ENCODE measurements at regions not wholly inside any gene's neighbourhood (a gene's known extent, or its start where the extent isn't known, plus 50 kb on each side); places are given as distances from the start of the nearest gene placed in this dataset.

DNA sequence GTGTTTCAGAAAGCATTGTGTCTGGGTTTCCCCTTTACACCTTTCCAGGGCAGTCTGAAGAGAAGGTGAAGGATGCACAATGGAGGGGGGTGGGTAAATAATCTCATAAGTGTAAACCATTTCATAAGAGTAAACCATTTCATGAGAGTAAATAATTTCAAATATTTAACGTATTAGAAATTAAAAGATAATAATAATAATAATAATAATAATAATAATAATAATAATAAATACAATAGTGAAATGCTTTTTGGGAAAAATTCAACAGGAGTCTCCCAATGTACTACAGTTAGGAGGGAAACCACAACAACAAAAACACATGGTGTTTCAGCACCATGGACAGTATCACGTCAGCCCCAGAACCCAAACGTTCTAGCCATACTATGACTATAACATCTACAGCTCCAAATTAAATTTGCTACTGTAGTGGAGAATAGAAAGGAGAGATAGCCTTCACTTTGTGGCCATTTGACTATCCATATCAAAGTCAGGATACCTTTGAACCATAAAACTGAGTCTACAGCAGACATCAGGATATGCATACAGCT is 691.8 kb downstream of the BCL11B start:
- BruUV-seq (replicated peaks) = no TSS peak

More for the DNA sequence above, 691.8 kb downstream of the BCL11B start:
- no peak for ATAC-seq (ENCODE audit: low read depth)
- ChIA-PET POLR2A (ENCODE audit: unreplicated experiment) (no interaction called here), CTCF (no interaction called here)
- H4K5ac ChIP-seq (ENCODE audit: low read depth, low read length) = no peak overlapping the region
- no peak overlapping the region for H3K23ac ChIP-seq (ENCODE audit: low read depth, low read length)
- H3K18ac ChIP-seq (ENCODE audit: low read depth, low read length) = no peak overlapping the region
- H2AK5ac ChIP-seq (ENCODE audit: low read depth, low read length) = no peak overlapping the region
- H2AK9ac ChIP-seq (replicated peaks; ENCODE audit: low read depth, low read length, poor library complexity) = no peak overlapping the region
- no peak overlapping the region for H3K4me2 ChIP-seq (ENCODE audit: low read depth, low read length)
- no peaks in the 10 kb centered on the region for H4K20me1 ChIP-seq (ENCODE audit: insufficient read depth, low read length)
- DNase-seq = no peak
- intact Hi-C loops (cut with micrococcal nuclease) = no loop called here
- H2BK5ac ChIP-seq (ENCODE audit: low read depth, low read length, poor library complexity, severe bottlenecking) = no peak overlapping the region
- H3K4me3 ChIP-seq (ENCODE audit: insufficient read depth, low read depth, low read length) = no peak overlapping the region
- no peak overlapping the region for H2BK15ac ChIP-seq (ENCODE audit: low read depth, low read length)
- no peaks in the 10 kb centered on the region for H3K27me3 ChIP-seq (ENCODE audit: control insufficient read depth, insufficient read depth, low read length)
- H3K14ac ChIP-seq (replicated peaks; ENCODE audit: low read depth, low read length) = no peak overlapping the region
- no peak overlapping the region for H4K91ac ChIP-seq (ENCODE audit: insufficient read depth, low read depth, low read length)
- WGBS, 2 experiments (ENCODE audit: extremely low coverage in 2 of 2, insufficient read length in 1 of 2) = no CpG with 5 or more reads among the region's 3 CpGs
- no peaks in the 10 kb centered on the region for H3K4me1 ChIP-seq (ENCODE audit: control insufficient read depth, insufficient read depth, low read length)
- peaks cover 13% of the 10 kb centered on the region for H3K9me3 ChIP-seq (ENCODE audit: control insufficient read depth, insufficient read depth, low read length)
- in situ Hi-C loops (cut with MboI; ENCODE audit: low sequenced_read_pairs) = no loop called here
- TF ChIP-seq, protein P1, sequence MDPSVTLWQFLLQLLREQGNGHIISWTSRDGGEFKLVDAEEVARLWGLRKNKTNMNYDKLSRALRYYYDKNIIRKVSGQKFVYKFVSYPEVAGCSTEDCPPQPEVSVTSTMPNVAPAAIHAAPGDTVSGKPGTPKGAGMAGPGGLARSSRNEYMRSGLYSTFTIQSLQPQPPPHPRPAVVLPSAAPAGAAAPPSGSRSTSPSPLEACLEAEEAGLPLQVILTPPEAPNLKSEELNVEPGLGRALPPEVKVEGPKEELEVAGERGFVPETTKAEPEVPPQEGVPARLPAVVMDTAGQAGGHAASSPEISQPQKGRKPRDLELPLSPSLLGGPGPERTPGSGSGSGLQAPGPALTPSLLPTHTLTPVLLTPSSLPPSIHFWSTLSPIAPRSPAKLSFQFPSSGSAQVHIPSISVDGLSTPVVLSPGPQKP (IDR thresholded peaks at IDR 0.05; ENCODE audit: borderline replicate concordance, low read depth, low read length) = no peak
- no peak for TF ChIP-seq POLR2A (IDR thresholded peaks at IDR 0.05; ENCODE audit: low read depth, low read length)
- TF ChIP-seq, protein P2, sequence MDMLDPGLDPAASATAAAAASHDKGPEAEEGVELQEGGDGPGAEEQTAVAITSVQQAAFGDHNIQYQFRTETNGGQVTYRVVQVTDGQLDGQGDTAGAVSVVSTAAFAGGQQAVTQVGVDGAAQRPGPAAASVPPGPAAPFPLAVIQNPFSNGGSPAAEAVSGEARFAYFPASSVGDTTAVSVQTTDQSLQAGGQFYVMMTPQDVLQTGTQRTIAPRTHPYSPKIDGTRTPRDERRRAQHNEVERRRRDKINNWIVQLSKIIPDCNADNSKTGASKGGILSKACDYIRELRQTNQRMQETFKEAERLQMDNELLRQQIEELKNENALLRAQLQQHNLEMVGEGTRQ (IDR thresholded peaks at IDR 0.05; ENCODE audit: low read depth, low read length) = no peak
- no peak for TF ChIP-seq BHLHE40 (IDR thresholded peaks at IDR 0.05; ENCODE audit: low read depth, low read length)
- TF ChIP-seq MAFK (IDR thresholded peaks at IDR 0.05; ENCODE audit: low read depth, low read length) = no peak
- no peak for TF ChIP-seq MAZ (IDR thresholded peaks at IDR 0.05; ENCODE audit: borderline replicate concordance, low read depth, low read length)
- no peak for TF ChIP-seq RAD21 (IDR thresholded peaks at IDR 0.05; ENCODE audit: low read length)
- TF ChIP-seq RCOR1 (IDR thresholded peaks at IDR 0.05; ENCODE audit: insufficient replicate concordance, low read length) = no peak
- no peak for TF ChIP-seq FOS (IDR thresholded peaks at IDR 0.05; ENCODE audit: low read depth, low read length)
- no peak for TF ChIP-seq NFE2L2 (IDR thresholded peaks at IDR 0.05; ENCODE audit: low read depth, low read length)
- no peak overlapping the region for H2AFZ ChIP-seq (replicated peaks; ENCODE audit: low read length, poor library complexity)
- H2BK120ac ChIP-seq (ENCODE audit: low read depth, low read length) = no peak overlapping the region
- H4K8ac ChIP-seq (ENCODE audit: low read depth in 2 of 2, low read length in 2 of 2) = no peak overlapping the region
- H3K36me3 ChIP-seq (ENCODE audit: control insufficient read depth, insufficient read depth, low read length) = no peaks in the 10 kb centered on the region
- no peak overlapping the region for H3K56ac ChIP-seq (ENCODE audit: extremely low read depth, insufficient read depth, low read length)
- no peaks in the 10 kb centered on the region for H3K9me1 ChIP-seq (ENCODE audit: insufficient read depth, low read length)
- H3K4ac ChIP-seq (ENCODE audit: low read depth, low read length) = no peak overlapping the region
- no peak overlapping the region for H3K9ac ChIP-seq (ENCODE audit: low read depth, low read length)
- no peak overlapping the region for H2BK20ac ChIP-seq (ENCODE audit: low read depth, low read length)
- dilution Hi-C loops (cut with HindIII; ENCODE audit: low sequenced_read_pairs, unreplicated experiment) = no loop called here
- H3K79me1 ChIP-seq (ENCODE audit: low read depth in 1 of 2, low read length in 2 of 2) = no peaks in the 10 kb centered on the region
- no peak overlapping the region for H3K27ac ChIP-seq (ENCODE audit: insufficient read depth, low read length)

Data from IMR-90 (cell line).